WTC11 (cell line): ENCODE measurements at regions not wholly inside any gene's neighbourhood (a gene's known extent, or its start where the extent isn't known, plus 50 kb on each side); places are given as distances from the start of the nearest gene placed in this dataset.

Experiments
- ATAC-seq: fragments of 200-7000 bp; cut with Tn5 transposase; 2 replicates; pipeline ENCODE4 v1.10.0; 2021; ENCODE audit warnings: mild to moderate bottlenecking, moderate library complexity
- CTCF ChIA-PET: fragments of 300-600 bp; sonication (Branson Sonifier 250); formaldehyde crosslinking; loops from one replicate; lab custom pipeline; 2021; ENCODE audit warnings: antibody characterized with exemption; lab: Charles Lee
- POLR2A ChIA-PET: fragments of 350-600 bp; sonication (Branson Sonifier 250); formaldehyde crosslinking; loops from one replicate; lab custom pipeline; 2021; ENCODE audit warnings: antibody characterized with exemption; lab: Charles Lee
- DNase-seq: peaks from one replicate; pipeline ENCODE4 v3.0.0; 2021; ENCODE audit warnings: low spot score
- H3K27ac Mint-ChIP-seq: 2 replicates; pipeline ENCODE4 v1.8.0; 2021; ENCODE audit warnings: mixed read lengths
- H3K27me3 Mint-ChIP-seq: 2 replicates; pipeline ENCODE4 v1.8.0; 2021; ENCODE audit warnings: low read depth, mild to moderate bottlenecking, moderate library complexity, mixed read lengths
- H3K36me3 Mint-ChIP-seq: 2 replicates; pipeline ENCODE4 v1.8.0; 2021; ENCODE audit warnings: mixed read lengths
- H3K4me1 Mint-ChIP-seq: 2 replicates; pipeline ENCODE4 v1.8.0; 2022; ENCODE audit warnings: mixed read lengths
- H3K4me3 Mint-ChIP-seq: 2 replicates; pipeline ENCODE4 v1.8.0; 2021; ENCODE audit warnings: mild to moderate bottlenecking, moderate library complexity, mixed read lengths
- H3K9me3 Mint-ChIP-seq: 2 replicates; pipeline ENCODE4 v1.8.0; 2021; ENCODE audit warnings: mixed read lengths
- ELF4 ChIP-seq: sonication (generic); formaldehyde crosslinking; IDR thresholded peaks from 2 replicates; pipeline ENCODE4 v1.8.1; 2022; ENCODE audit warnings: low read depth, mild to moderate bottlenecking, moderate library complexity, missing genetic modification reagents
- EMX1 ChIP-seq: fragments of 250-450 bp; sonication (Bioruptor Pico); IDR thresholded peaks from 2 replicates; pipeline ENCODE4 v1.8.0; 2021; ENCODE audit warnings: mild to moderate bottlenecking
- ESRRA ChIP-seq: sonication (generic); formaldehyde crosslinking; IDR thresholded peaks from 2 replicates; pipeline ENCODE4 v1.8.1; 2022; ENCODE audit warnings: mild to moderate bottlenecking, missing genetic modification reagents, borderline replicate concordance
- GABPB1 ChIP-seq: sonication (generic); formaldehyde crosslinking; IDR thresholded peaks from 2 replicates; pipeline ENCODE4 v1.8.1; 2023; ENCODE audit warnings: mild to moderate bottlenecking, missing genetic modification reagents
- IRF2 ChIP-seq: sonication (generic); formaldehyde crosslinking; IDR thresholded peaks from 2 replicates; pipeline ENCODE4 v1.8.0; 2022; ENCODE audit warnings: low read depth, missing genetic modification reagents, borderline replicate concordance
- MYBL2 ChIP-seq: sonication (generic); formaldehyde crosslinking; IDR thresholded peaks from 2 replicates; pipeline ENCODE4 v1.8.1; 2023; ENCODE audit warnings: mild to moderate bottlenecking, moderate library complexity, missing genetic modification reagents
- NFE2L1 ChIP-seq: sonication (generic); formaldehyde crosslinking; IDR thresholded peaks from 2 replicates; pipeline ENCODE4 v1.8.1; 2023; ENCODE audit warnings: missing genetic modification reagents
- NR2C2 ChIP-seq: sonication (generic); formaldehyde crosslinking; IDR thresholded peaks from 2 replicates; pipeline ENCODE4 v1.8.0; 2022; ENCODE audit warnings: mild to moderate bottlenecking, missing genetic modification reagents
- TEAD4 ChIP-seq: sonication (generic); formaldehyde crosslinking; IDR thresholded peaks from 2 replicates; pipeline ENCODE4 v1.8.0; 2022; ENCODE audit warnings: mild to moderate bottlenecking, missing genetic modification reagents
- ZBTB21 ChIP-seq: sonication (generic); formaldehyde crosslinking; IDR thresholded peaks from 2 replicates; pipeline ENCODE4 v1.8.1; 2023; ENCODE audit warnings: mild to moderate bottlenecking, missing genetic modification reagents, borderline replicate concordance
- ZNF121 ChIP-seq: sonication (generic); formaldehyde crosslinking; IDR thresholded peaks from 2 replicates; pipeline ENCODE4 v1.8.0; 2023; ENCODE audit warnings: missing genetic modification reagents
- ZNF416 ChIP-seq: fragments of 250-450 bp; sonication (Bioruptor Pico); IDR thresholded peaks from 2 replicates; pipeline ENCODE4 v1.9.0; 2021; ENCODE audit warnings: mild to moderate bottlenecking, inconsistent platforms
- TF ChIP-seq, protein P1 (sequence below): fragments of 250-450 bp; sonication (Bioruptor Pico); conservative IDR thresholded peaks from 2 replicates; pipeline ENCODE4 v1.9.0; 2021; ENCODE audit warnings: mild to moderate bottlenecking
- TF ChIP-seq, protein P2 (sequence below): sonication (generic); formaldehyde crosslinking; IDR thresholded peaks from 2 replicates; pipeline ENCODE4 v1.8.1; 2022; ENCODE audit warnings: missing genetic modification reagents, borderline replicate concordance
- TF ChIP-seq, protein P3 (sequence below): fragments of 200-600 bp; IDR thresholded peaks from 2 replicates; pipeline ENCODE4 v1.8.0; 2022; ENCODE audit warnings: antibody characterized with exemption
- TF ChIP-seq, protein P4 (sequence below): sonication (generic); formaldehyde crosslinking; IDR thresholded peaks from 2 replicates; pipeline ENCODE4 v1.8.0; 2022; ENCODE audit warnings: mild to moderate bottlenecking, missing genetic modification reagents
- TF ChIP-seq, protein P5 (sequence below): sonication (generic); formaldehyde crosslinking; IDR thresholded peaks from 2 replicates; pipeline ENCODE4 v1.8.0; 2023; ENCODE audit warnings: missing genetic modification reagents
- TF ChIP-seq, protein P6 (sequence below): sonication (generic); formaldehyde crosslinking; IDR thresholded peaks from 2 replicates; pipeline ENCODE4 v1.8.1; 2023; ENCODE audit warnings: mild to moderate bottlenecking, missing genetic modification reagents
- TF ChIP-seq, protein P7 (sequence below): sonication (generic); formaldehyde crosslinking; IDR thresholded peaks from 2 replicates; pipeline ENCODE4 v1.8.1; 2022; ENCODE audit warnings: mild to moderate bottlenecking, missing genetic modification reagents, moderate library complexity, borderline replicate concordance
- TF ChIP-seq, protein P8 (sequence below): sonication (generic); formaldehyde crosslinking; IDR thresholded peaks from 2 replicates; pipeline ENCODE4 v1.8.1; 2023; ENCODE audit warnings: mild to moderate bottlenecking, missing genetic modification reagents, moderate library complexity
- TF ChIP-seq, protein P9 (sequence below): sonication (generic); formaldehyde crosslinking; IDR thresholded peaks from 2 replicates; pipeline ENCODE4 v1.8.1; 2022; ENCODE audit warnings: low read depth, missing genetic modification reagents, borderline replicate concordance

DNA sequence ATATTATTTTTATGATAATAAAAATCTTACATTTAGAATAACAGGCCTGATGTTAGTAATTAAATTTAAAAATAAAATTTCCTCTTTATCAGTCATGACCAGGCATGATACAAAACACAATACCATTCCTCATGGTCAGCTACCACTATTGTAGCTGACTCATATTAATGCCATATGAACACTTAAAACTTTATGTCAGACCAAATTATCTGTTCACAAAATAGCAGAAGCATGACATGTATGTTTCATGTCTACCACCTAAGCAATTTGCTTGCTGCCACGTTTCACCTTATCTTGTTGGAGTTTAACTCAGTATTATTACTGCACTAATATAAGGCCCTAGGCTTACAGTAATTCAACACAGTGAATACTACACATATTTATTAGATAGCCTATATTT is 65.7 kb downstream of the HTR1B start (continued):
- TF ChIP-seq, protein P1, sequence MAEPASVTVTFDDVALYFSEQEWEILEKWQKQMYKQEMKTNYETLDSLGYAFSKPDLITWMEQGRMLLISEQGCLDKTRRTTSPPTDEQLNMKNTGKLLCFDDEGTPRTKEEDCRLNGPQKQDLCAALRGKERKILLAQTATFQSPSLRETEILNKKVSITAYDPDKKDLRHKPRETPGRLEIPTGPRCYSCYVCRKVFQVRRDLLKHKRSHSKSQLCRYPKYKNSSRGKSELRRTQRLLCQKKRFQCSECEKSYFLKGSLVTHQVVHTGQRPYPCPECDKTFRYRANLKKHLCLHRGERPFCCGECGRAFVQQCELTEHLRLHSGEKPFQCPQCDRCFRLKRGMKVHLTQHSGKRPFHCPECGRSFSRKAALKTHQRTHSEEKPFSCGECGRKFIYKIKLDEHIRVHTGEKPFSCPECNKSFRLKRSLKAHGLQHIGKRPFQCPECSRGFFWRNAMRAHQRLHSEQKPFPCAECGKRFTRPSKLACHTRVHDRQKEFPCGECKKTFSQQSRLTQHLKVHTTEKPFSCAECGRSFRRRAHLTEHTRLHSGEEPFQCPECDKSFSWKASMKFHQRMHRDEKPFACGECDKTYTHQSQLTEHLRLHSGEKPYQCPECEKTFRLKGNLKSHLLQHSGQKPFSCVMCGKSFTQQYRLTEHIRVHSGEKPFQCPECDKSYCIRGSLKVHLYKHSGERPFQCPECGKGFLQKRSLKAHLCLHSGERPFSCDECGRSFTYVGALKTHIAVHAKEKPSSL, result no peak
- TF ChIP-seq MYBL2 (CRISPR knock-in tag) (no peak), ZNF416 (CRISPR knock-in tag) (no peak)
- TF ChIP-seq, protein P2, sequence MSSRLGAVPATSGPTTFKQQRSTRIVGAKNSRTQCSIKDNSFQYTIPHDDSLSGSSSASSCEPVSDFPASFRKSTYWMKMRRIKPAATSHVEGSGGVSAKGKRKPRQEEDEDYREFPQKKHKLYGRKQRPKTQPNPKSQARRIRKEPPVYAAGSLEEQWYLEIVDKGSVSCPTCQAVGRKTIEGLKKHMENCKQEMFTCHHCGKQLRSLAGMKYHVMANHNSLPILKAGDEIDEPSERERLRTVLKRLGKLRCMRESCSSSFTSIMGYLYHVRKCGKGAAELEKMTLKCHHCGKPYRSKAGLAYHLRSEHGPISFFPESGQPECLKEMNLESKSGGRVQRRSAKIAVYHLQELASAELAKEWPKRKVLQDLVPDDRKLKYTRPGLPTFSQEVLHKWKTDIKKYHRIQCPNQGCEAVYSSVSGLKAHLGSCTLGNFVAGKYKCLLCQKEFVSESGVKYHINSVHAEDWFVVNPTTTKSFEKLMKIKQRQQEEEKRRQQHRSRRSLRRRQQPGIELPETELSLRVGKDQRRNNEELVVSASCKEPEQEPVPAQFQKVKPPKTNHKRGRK (CRISPR knock-in tag), result no peak
- TF ChIP-seq, all 79 proteins: peak for 0

DNA sequence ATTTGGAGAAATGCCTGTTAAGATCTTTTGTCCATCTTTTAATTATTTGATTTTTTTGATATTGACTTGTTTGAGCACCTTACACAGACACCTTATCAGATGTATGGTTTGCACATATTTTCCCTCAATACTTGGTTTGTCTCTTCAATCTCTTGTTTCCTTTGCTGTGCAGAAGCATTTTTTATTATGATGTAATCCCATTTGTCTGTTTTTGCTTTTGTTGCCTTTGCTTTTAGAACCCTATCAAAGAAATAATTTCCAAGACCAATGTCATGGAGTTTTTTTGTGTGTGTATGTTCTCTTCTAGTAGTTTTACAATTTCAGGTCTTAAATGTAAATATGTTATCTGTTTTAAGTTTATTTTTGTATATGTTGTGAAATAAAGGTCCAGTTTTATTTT is 73.9 kb downstream of the HTR1B start:
- Mint-ChIP-seq H3K27ac (no peak overlapping the region), H3K9me3 (no peaks in the 10 kb centered on the region), H3K4me1 (no peaks in the 10 kb centered on the region)
- ATAC-seq (no peak), DNase-seq (no peak)
- TF ChIP-seq, protein P3, sequence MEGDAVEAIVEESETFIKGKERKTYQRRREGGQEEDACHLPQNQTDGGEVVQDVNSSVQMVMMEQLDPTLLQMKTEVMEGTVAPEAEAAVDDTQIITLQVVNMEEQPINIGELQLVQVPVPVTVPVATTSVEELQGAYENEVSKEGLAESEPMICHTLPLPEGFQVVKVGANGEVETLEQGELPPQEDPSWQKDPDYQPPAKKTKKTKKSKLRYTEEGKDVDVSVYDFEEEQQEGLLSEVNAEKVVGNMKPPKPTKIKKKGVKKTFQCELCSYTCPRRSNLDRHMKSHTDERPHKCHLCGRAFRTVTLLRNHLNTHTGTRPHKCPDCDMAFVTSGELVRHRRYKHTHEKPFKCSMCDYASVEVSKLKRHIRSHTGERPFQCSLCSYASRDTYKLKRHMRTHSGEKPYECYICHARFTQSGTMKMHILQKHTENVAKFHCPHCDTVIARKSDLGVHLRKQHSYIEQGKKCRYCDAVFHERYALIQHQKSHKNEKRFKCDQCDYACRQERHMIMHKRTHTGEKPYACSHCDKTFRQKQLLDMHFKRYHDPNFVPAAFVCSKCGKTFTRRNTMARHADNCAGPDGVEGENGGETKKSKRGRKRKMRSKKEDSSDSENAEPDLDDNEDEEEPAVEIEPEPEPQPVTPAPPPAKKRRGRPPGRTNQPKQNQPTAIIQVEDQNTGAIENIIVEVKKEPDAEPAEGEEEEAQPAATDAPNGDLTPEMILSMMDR, result no peak
- TF ChIP-seq, protein P4, sequence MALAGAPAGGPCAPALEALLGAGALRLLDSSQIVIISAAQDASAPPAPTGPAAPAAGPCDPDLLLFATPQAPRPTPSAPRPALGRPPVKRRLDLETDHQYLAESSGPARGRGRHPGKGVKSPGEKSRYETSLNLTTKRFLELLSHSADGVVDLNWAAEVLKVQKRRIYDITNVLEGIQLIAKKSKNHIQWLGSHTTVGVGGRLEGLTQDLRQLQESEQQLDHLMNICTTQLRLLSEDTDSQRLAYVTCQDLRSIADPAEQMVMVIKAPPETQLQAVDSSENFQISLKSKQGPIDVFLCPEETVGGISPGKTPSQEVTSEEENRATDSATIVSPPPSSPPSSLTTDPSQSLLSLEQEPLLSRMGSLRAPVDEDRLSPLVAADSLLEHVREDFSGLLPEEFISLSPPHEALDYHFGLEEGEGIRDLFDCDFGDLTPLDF, result no peak
- TF ChIP-seq, protein P5, sequence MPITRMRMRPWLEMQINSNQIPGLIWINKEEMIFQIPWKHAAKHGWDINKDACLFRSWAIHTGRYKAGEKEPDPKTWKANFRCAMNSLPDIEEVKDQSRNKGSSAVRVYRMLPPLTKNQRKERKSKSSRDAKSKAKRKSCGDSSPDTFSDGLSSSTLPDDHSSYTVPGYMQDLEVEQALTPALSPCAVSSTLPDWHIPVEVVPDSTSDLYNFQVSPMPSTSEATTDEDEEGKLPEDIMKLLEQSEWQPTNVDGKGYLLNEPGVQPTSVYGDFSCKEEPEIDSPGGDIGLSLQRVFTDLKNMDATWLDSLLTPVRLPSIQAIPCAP (CRISPR knock-in tag), result no peak
- TF ChIP-seq NFE2L1 (CRISPR knock-in tag) (no peak), EMX1 (CRISPR knock-in tag) (no peak), ELF4 (CRISPR knock-in tag) (no peak)
- TF ChIP-seq, protein P6, sequence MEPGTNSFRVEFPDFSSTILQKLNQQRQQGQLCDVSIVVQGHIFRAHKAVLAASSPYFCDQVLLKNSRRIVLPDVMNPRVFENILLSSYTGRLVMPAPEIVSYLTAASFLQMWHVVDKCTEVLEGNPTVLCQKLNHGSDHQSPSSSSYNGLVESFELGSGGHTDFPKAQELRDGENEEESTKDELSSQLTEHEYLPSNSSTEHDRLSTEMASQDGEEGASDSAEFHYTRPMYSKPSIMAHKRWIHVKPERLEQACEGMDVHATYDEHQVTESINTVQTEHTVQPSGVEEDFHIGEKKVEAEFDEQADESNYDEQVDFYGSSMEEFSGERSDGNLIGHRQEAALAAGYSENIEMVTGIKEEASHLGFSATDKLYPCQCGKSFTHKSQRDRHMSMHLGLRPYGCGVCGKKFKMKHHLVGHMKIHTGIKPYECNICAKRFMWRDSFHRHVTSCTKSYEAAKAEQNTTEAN, result no peak
- TF ChIP-seq, all 79 proteins: peak for 0
- ChIA-PET CTCF (no interaction called here), POLR2A (no interaction called here)
- no peaks in the 10 kb centered on the region for H3K36me3 Mint-ChIP-seq
- H3K27me3 Mint-ChIP-seq, result no peaks in the 10 kb centered on the region
- H3K4me3 Mint-ChIP-seq, result no peak overlapping the region

DNA sequence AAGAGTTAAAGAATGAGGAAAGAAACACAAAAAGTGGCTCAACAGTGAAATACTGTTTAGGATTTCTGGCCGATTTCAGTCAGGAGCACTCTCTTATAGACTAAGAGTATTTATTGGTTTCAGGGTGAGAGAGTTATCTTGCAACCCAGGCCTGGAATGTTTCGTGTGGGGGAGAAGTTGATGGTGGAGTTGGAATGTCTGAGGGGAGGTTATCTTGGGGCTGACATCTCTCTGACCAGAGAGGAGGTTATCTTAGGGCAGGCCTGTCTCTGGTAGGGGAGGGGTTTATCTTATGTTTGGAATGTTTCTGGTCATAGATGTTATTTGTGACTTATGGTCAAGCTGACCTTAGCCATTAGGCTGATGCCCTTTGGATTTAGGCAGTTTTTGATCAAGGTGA is 80.3 kb downstream of the HTR1B start:
- CTCF ChIA-PET, result no interaction called here
- H3K36me3 Mint-ChIP-seq, result no peaks in the 10 kb centered on the region
- 0 out of 2 replicates have a peak, but pooled peaks cover 6% of the 10 kb centered on the region for H3K9me3 Mint-ChIP-seq
- ATAC-seq (no peak), DNase-seq (no peak)
- no peak overlapping the region for H3K27ac Mint-ChIP-seq
- H3K4me1 Mint-ChIP-seq, result no peaks in the 10 kb centered on the region
- H3K4me3 Mint-ChIP-seq, result no peak overlapping the region
- H3K27me3 Mint-ChIP-seq, result no peaks in the 10 kb centered on the region
- POLR2A ChIA-PET, result no interaction called here
- TF ChIP-seq, protein P7, sequence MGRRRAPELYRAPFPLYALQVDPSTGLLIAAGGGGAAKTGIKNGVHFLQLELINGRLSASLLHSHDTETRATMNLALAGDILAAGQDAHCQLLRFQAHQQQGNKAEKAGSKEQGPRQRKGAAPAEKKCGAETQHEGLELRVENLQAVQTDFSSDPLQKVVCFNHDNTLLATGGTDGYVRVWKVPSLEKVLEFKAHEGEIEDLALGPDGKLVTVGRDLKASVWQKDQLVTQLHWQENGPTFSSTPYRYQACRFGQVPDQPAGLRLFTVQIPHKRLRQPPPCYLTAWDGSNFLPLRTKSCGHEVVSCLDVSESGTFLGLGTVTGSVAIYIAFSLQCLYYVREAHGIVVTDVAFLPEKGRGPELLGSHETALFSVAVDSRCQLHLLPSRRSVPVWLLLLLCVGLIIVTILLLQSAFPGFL, result no peak
- TF ChIP-seq IRF2, result no peak
- TF ChIP-seq NR2C2 (CRISPR knock-in tag), result no peak
- TF ChIP-seq, protein P8, sequence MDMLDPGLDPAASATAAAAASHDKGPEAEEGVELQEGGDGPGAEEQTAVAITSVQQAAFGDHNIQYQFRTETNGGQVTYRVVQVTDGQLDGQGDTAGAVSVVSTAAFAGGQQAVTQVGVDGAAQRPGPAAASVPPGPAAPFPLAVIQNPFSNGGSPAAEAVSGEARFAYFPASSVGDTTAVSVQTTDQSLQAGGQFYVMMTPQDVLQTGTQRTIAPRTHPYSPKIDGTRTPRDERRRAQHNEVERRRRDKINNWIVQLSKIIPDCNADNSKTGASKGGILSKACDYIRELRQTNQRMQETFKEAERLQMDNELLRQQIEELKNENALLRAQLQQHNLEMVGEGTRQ, result no peak
- no peak for TF ChIP-seq ZBTB21 (CRISPR knock-in tag)
- TF ChIP-seq ZNF121 (CRISPR knock-in tag), result no peak
- no peak for TF ChIP-seq ESRRA (CRISPR knock-in tag)
- no peak for TF ChIP-seq GABPB1 (CRISPR knock-in tag)
- no peak for TF ChIP-seq TEAD4
- TF ChIP-seq, protein P9, sequence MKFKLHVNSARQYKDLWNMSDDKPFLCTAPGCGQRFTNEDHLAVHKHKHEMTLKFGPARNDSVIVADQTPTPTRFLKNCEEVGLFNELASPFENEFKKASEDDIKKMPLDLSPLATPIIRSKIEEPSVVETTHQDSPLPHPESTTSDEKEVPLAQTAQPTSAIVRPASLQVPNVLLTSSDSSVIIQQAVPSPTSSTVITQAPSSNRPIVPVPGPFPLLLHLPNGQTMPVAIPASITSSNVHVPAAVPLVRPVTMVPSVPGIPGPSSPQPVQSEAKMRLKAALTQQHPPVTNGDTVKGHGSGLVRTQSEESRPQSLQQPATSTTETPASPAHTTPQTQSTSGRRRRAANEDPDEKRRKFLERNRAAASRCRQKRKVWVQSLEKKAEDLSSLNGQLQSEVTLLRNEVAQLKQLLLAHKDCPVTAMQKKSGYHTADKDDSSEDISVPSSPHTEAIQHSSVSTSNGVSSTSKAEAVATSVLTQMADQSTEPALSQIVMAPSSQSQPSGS (CRISPR knock-in tag), result no peak
